NCI-H524 (cell line): ENCODE measurements at regions not wholly inside any gene's neighbourhood (a gene's known extent, or its start where the extent isn't known, plus 50 kb on each side); places are given as distances from the start of the nearest gene placed in this dataset.
"Not testable (repeated sequence)": the region's sequence is repeated elsewhere in the genome, so short reads cannot be mapped to it uniquely, and the experiment has no call there.

ENCODE experiments used
- DNase-seq, 2 experiments: peaks; one replicate each; lab custom pipeline; 2025; lab: John Stamatoyannopoulos, UW

DNA sequence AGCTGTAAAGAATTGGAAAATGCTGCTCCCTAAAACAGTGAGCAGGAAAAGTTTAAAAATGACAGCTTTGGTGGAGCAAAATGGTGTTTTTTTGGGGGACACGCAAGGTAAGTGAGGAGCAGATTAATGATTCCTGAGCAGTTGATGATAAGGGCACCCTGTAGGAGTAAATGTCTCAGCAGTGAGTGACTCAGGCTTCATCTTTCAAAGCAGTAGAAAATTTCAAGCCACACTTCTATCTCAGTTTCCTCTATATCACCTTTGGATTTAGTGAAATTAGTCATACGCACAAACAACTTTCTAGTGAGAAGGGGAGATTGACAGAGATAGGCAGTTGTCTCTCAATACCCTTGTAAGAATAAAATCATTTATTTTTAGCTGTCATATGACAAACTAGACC is 709.0 kb upstream of the FAM98A start:
- DNase-seq = no peak

DNA sequence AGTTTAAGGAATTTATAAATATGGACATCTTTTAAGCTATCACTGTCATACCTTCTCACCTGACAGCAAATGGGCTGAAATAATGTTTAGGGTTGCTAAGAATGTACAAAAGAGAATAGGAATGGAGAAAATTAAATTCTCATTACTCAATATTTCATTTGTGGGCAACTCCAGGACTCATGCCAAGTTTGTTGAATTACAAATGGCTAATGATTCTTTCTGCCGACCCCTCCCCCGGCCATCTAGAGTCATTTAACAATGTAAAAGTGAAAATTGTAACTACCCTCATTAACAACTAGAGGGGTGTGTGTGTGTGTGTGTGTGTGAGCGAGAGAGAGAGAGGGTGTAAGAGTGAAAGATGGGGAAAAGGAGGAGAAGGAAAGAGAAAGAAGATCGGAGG is 708.5 kb upstream of the FAM98A start:
- DNase-seq = no peak

DNA sequence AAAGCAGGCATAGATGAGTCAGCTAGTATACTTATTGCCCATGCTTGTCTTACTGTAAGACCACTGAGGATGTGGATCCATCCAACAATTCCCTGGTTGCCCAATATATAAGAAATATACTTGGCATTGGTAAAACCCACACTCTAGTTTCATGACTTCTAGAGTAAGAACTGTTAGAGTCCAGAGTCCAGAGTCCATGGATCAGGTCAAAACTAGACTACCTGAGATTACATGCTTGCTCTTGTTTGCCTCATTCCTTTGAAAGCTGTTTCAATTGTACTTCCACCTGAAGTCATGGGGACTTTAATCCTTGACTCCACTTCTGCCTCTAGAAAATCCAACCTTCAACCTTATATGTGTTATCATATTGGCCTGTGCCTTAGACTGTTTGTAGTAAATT is 707.6 kb upstream of the FAM98A start:
- no peak for DNase-seq

DNA sequence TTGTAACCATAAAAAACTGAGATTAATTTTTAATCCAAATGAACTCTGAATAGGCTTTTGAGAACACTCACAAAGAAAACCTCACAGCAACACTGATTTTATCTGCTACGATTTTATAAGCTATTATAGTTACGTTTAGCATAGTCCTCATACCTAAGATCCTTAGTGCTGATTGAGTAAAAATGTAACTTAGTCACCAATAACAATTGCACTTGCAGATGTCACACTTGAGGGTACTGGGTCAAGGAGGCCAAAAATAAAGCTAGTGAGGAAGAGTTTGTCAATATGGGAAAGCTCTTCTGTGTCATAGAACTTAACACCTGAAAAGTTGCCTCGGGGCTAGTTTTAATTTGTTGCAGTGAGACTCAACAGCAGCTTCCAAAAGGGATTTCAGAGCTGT is 706.5 kb upstream of the FAM98A start:
- no peak for DNase-seq

DNA sequence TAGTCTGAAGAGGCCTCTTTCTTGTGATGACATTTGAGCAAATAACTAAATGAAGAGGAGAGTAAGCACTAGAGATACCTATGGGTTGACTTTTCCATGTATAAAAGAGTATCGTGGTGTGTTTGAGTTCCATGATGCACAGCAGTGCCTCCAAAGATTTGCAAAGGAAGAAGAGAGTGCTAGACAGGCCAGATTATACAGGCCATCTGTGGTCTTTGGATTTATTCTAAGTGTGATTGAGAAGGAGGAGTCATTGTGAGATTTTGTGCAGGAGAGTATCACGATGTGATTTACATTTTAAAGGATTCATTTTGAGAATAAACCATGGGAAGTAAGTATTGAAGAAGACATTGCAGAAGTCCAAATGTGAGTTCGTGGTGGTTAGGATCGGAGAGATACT is 695.9 kb upstream of the FAM98A start:
- no peak for DNase-seq

DNA sequence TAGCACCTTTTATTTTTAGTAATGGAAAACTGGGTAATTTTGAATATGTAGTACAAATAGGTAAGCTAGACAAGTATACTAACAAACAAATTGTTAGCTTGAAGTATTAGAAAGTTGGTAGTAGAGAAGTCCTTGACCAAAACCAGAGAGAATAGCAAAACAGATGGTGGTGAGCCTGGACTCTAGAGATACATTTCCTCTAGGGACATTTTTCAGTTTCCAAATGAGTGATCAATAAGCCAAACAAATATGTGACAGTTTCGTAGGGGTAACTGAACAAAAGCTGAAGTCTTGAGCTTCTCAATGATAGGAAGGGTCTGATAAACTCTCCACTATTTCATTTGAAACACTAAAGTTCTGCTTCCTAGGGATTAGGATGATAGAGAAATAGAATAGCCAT is 692.0 kb upstream of the FAM98A start:
- DNase-seq = no peak

DNA sequence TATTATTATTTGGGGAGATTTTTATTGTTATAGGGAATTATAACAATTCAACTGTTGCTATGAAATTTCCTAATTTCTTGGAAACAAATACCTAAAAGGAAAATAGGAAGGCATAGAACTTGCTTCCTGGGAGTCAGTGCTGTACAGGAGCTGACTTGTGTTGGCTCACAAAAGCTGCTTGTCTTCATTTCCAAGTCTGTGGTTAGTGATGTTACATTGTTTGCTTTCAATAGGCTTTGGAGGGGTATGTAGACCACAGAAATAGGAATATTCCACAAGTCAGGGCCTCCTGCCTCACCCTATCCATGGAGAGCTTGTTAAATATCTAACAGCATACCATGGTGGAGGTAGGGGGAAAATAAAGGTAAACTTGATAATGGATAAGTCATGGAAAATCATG is 688.9 kb upstream of the FAM98A start:
- DNase-seq = no peak

DNA sequence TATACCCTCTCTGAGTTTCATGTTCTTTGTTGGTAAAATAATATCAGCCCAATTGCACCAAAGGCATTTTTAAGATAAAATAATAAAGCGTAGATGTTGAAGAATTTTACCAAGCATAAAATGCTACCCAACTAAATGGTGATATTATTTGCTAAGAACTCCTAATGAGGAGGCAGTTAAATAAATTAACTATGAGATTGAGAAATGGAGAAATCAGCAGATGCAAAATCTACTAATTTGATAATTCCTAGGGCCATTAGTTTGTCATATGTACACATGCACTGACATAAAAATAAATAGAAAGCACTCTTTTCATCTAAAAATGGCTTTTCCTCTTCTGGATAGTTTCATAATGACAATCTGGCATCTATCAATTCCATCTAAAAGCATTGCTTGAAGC is 681.5 kb upstream of the FAM98A start:
- DNase-seq = no peak

DNA sequence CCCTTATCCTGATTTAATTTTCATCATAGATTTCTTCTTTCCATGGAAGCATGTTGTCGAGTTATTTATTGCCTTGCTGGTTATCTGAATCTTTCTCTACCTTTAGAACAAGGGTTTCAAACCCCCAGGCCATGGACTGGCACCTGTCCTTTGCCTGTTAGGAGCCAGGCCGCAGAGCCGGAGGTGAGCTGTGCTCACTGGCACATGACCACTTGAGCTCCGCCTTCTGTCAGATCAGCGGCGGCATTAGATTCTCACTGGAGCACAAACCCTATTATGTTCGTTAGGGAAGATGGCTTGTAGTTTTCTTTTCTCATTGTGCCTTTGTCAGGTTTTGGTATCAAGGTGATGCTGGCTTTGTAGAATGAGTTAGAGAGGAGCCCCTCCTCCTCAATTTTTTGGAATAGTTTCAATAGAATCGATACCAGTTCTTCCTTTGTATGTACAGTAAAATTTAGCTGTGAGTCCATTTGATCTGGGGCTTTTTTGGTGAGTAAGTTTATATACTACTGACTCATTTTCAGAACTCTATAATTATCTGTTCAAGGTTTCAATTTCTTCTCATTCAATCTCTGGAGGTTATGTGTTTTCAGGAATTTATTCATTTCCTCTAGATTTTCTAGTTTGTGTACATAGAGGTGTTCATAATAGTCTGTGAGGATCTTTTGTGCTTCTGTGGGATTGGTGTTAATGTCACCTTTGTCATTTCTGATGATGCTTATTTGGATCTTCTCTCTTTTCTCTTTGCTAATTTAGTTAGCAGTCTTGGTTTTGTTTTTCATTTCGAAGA is 668.0 kb upstream of the FAM98A start:
- no peak for DNase-seq

DNA sequence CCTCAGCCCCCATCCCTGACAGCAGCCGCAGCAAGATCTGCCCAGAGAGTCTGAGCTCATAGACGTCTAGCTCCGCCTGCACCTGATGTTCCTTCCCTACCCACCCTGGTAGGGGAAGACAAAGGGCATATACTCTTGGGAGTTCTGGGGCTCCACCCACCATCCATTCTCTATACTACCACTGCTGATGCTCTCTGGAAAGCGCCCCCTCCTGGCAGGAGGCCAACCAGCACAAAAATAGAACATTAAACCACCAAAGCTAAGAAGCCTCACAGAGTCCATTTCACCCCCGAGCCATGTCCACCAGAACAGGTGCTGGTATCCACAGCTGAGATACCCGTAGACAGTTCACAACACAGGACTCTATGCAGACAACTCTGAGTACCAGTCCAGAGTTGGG is 662.6 kb upstream of the FAM98A start:
- DNase-seq = no peak

DNA sequence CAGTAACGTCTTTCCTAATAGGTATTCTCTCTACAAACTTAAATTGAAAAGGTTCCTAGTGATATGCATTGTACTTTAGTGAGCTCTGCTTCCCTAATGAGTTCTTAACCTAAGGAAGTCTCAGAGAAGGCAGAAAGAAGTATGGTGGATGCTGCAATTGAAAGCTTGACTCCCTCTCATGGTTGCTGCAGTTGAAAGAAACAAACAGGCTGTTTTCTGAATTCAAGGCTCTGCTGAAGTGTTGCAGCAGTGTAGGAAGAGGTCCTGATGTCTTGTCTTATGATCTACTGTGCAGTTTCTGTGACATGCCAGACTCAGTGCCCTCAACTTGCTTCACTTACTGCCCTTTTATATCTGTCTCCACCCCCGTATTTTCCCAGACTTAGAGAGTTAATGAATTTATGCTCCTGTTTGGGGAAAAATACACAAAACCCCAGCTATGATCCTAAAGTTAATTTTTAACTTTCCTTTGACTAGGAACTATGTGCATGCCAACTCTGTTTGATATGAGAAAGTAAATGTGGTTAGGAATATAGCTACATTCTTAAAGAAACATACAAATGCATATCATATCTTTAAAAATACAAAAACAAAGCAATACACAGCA is 655.3 kb upstream of the FAM98A start:
- no peak for DNase-seq

DNA sequence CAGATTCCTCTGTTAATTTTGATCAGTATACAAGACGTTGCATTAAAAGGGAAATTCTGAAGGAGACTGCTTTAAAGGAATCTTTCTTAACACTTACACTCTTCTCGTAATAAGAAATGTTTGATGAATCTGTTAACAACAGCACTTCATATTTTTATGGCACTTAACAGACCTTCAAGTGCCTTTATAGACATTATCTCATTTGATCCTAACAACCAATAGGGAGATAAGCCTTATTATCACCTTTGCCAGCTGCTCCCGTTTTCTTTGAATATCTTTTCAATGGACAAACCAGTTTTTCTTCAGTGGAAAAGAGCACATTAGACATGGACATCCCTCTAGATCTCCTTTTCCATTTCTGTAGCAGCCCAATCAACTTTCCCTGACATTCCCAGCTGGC is 653.0 kb upstream of the FAM98A start:
- peak in 1 of 2 experiments; percentile 19 for DNase-seq

DNA sequence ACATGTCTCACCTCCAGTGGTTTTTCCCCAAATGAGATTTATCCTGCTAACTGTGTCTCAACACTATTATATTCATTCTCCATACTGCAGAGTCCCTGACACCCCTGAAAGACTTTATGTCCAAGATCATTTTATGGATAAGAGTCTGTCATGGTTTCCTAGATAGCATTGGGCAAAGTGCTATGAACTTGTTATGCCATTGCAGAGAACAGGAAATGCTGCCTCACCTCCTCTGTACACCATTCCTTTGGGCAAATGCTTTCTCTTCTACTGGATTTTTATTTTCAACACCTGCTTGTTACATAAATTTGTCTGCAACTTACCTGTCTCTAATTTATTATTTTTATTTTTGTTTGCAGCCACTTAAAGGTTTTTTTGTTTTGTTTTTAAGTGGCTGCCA is 652.5 kb upstream of the FAM98A start:
- DNase-seq = no peak

DNA sequence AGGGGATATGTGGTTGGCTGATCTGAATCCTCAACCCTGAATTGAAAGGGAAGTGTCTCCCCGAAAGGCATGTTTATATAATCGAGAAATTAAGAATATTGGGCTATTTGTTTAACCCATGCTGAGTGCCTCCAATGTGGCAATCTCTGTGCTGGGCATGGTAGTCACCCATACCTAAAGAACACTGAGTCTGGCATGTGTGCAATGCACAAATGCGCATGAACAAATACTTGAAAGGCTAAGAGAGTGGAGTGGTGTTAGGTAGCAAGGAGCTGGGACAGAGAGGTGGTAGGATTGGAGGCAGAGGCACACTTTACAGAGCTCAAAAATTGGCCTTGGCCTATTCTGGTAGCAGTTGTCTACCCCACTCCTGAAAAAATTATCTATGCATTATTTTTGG is 645.1 kb upstream of the FAM98A start:
- no peak for DNase-seq

DNA sequence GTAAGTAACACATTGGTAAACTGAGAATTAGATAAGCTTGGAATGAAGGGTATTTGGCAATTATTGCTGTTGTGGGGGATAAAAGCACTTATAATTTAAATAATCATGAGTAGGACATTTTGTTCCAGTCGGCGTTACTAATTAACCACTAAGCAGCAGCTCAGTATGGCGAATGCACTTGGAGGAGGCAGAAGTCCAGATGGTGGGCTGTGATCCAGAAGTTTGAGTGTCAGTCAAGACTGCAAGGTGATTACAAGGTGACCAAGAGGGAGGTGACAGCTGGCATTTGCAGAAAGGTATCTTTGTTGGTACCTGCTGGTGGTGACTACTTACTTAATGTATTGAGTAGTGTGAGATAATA is 643.6 kb upstream of the FAM98A start:
- peak; percentile 39 to 69 for DNase-seq

DNA sequence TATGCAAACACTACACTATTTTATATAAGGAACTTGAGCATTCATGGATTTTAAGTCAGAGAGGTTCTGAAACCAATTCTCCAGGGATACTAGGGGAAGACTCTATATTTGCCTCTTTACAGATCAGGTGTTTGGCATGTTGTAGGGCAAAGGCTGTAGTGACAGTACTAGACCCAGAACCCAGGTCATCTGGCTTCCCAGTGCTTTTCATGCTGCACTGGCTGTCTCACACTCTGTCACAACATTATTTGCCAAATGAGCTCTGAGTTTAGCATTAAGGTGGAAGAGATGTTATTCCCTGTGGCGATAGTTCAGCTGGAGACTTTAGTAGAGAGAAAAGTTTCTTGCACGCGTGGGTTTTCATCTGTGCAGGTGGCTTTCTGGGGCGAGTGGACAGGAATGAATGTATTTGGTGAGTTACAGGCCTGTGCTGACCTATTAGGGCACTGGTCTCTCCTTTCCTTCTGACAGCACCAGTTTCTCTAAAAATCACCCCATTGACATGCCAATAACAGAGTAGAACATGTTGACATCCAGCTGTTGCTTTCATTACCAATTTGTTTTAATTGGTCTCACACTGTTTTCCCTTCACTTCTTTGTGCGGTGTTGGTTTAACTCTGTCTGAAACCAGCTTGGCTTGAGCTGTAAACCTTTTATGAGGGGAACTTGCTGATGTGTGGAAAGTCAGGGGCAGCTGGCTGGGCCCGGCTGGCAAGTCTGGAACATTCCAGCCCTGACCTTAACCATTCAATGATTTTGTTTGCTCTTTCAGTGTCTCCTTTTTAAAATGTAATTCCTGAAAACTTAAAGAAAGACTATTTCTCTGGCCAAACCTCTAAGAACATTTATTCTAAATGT is 643.0 kb upstream of the FAM98A start:
- no peak for DNase-seq

DNA sequence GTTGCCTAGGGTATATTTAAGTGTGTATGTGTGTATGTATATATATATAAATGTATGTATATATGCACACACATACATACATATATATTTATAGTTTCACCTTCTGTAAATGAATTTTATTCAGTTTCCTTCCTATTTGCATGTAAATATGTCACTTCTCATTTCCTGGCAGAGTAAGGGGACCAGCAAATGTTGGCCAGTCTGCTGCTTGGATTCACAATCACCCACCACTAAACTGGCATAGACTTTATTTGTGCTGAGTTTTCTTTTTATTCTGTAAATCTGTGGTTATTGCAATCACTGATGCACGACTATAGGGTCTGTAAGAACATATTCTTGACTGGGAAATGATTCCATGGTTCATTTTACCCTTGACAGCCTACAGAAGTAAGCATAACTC is 640.4 kb upstream of the FAM98A start:
- no peak for DNase-seq

DNA sequence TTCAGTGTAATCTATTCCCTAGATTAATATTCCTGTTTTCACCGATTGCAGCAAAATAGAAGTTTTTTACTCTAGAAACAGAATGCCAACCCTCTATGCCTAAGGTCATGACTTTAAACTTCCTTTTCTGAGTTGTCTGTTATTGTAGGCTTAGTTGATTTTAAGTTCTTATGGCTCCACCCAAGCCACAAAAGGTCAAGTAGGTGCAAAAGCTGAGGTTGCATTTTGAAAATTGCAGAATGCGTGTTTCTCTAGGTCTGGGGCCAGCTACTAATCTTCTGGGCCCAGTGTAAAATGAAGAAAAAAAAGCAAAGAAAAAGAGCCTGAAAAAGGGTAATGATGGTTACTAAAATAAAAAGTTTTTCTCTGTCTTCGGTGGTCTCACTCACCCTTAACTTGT is 635.7 kb upstream of the FAM98A start:
- DNase-seq = no peak

DNA sequence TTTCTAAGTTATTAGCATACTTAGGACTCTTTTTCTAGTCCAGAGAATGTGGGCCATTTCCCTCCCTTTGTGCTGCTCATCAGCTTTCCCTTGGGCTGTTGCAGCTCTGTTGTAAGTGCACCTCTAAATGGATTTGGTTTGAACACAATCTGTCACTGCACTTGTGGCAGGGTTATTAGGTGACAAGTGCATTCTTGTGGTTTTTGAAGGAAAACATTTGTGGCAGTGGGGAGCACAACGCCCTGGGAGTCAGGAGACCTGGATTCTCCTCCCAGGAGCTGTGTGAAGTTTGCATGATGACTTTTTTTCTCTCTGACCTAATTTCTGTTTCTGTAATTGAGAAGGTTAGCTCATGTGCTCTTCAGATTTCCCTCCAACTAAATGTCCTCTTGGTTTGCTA is 630.9 kb upstream of the FAM98A start:
- DNase-seq = peak in 1 of 2 experiments; percentile 30

DNA sequence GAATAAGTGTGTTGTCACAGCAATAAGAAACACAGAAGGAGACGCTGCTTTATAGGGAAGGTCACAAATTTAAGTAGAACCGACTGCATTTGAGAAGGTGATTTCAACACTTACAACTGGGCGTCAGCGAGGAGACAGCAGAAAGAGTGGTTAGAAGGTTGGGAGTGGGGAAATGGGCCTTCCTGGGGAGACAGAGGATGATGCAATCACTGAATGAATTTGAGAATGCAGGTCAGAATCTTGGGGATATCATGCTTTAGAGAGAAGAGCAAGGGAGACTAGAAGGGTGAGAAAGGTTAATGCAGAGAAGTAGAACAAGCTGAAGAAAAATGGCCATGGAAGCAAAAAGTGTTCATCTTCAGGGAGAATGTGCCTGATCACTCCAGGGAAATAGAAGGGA is 616.1 kb upstream of the FAM98A start:
- no peak for DNase-seq

DNA sequence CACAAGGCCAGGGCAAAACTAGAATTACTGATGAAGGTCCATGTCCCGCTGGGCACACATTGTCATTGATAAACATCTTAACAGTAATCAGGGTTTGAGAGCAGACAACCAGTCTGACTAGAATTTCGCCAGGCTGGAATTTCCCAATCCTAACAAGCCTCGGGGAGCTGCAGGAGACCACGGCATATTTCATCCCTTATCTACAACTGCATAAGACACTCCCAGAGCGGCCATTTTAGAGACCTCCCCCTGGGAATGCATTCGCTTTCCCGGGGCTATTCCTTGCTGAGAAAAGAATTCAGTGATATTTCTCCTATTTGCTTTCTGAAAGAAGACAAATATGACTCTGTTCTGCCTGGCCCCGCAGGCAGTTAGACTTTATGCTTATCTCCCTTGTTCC is 611.3 kb upstream of the FAM98A start:
- not testable (repeated sequence) for DNase-seq

DNA sequence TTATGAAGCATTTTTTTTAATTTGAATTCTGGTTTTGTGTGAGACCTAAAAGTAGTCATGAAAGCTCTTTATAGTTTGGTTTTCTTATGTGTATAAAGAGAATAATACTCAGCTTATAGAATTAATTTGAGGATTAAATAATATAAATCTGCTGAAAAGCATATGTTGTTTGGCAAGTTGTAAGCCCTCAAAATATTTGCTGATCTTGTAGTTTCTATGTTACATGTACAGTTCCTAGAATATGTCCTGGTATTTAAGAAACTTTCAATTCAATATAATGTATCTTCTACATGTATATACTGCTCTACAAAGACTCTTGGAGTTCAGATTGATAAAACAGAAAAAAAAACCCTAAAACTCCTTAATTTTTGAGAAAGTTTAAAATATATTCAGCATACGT is 605.5 kb upstream of the FAM98A start:
- DNase-seq = no peak

DNA sequence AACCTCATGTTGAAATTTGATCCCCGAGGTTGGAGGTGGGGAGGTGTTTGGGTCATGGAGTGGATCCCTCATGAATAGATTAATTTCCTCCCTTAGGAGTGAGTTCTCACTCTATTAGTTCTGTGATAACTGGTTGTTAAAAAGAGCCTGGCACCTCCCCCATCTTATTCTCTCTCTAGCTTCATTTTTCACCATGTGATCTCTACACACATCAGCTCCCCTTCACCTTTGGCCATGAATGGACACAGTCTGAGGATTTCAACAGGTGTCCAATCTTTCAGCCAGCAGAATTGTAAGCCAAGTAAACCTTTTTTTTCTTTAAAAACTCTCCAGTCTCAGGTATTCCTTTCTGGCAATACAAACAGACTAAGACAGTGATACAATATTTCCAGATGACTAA is 602.0 kb upstream of the FAM98A start:
- DNase-seq = no peak
